Esophagus muscularis mucosa (tissue), 3 donors: ENCODE measurements at regions not wholly inside any gene's neighbourhood (a gene's known extent, or its start where the extent isn't known, plus 50 kb on each side); places are given as distances from the start of the nearest gene placed in this dataset.

Experiments used
- EP300 ChIP-seq: sonication (generic); formaldehyde crosslinking; IDR thresholded peaks from one replicate; pipeline ENCODE4 v1.6.1; 2017; ENCODE audit warnings: antibody characterized with exemption
- TF ChIP-seq, protein P1 (sequence below), 3 experiments: fragments of 200-600 bp in 2 of 3; fragments of 450-650 bp in 1 of 3; sonication (generic) in 2 of 3; IDR thresholded peaks; one replicate each; pipeline ENCODE4 v1.5.1; 2017 to 2019; ENCODE audit warnings: antibody characterized with exemption in 3 of 3, mild to moderate bottlenecking in 2 of 3, moderate library complexity in 1 of 3

DNA sequence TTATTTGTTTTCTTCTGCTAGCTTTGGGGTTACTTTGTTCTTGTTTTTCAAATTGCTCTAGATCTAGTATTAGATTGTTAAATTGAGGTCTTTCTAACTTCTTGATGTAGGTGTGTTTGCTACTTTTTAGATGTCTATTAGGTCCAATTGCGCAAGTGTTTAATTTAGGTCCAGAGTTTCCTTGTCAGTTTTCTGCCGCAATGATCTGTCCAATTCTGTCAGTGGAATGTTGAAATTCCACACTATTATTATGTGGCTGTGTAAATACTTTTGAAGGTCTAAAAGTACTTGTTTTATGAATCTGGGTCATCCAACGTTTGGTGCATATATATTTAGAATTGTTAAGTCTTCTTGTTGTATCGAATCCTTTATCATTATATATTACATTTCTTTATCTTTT lies 324.4 kb upstream of the SGO1 start:
- TF ChIP-seq, protein P1, sequence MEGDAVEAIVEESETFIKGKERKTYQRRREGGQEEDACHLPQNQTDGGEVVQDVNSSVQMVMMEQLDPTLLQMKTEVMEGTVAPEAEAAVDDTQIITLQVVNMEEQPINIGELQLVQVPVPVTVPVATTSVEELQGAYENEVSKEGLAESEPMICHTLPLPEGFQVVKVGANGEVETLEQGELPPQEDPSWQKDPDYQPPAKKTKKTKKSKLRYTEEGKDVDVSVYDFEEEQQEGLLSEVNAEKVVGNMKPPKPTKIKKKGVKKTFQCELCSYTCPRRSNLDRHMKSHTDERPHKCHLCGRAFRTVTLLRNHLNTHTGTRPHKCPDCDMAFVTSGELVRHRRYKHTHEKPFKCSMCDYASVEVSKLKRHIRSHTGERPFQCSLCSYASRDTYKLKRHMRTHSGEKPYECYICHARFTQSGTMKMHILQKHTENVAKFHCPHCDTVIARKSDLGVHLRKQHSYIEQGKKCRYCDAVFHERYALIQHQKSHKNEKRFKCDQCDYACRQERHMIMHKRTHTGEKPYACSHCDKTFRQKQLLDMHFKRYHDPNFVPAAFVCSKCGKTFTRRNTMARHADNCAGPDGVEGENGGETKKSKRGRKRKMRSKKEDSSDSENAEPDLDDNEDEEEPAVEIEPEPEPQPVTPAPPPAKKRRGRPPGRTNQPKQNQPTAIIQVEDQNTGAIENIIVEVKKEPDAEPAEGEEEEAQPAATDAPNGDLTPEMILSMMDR (IDR thresholded peaks at IDR 0.05): no peak
- TF ChIP-seq EP300: no peak
